ENCODE measurements at regions not wholly inside any gene's neighbourhood (a gene's known extent, or its start where the extent isn't known, plus 50 kb on each side); places are given as distances from the start of the nearest gene placed in this dataset.

DNA sequence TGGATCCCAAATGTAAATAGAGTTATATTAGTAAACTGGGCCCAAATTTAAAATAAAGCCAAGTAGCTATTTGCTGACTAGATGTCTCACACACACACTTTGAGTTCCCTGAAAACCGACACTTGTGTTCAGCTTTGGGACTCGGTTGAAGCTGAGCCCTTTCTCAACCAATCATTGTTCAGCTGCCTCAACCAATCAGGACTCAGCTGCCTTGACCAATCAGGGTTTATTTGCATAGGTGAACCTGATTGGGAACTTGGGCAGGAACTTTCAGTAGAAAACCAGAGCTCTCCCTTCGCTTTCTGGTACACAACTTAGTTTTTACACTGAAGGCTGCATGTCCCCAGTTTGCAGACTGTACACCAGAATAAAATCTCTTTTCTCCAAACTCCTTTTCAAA lies 301.7 kb downstream of the FOXA2 start:
- TF ChIP-seq POLR2A (IDR thresholded peaks at IDR 0.05; ENCODE audit: low read length) = no peak
- TF ChIP-seq GATA1 (IDR thresholded peaks at IDR 0.05; ENCODE audit: low read depth, low read length) = no peak
- no peak for DNase-seq

DNA sequence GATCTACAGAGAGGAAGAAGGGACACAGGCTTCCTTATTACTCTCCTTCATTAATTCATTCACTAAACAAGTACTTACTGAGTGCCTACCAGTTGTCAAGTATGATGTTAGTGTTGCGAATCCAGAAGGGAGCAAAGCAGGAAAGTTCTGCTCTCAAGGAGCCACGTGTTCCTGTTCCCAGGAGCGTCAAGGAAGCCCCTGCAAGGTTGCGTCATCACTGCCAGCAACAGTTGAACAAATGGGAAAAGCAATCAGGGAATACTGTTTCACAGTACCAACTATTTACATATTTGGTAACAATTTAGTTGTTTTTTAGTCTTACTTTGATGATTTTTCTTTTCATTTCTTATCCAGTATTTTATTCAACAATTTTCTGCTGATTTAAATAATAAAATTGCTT lies 310.0 kb downstream of the FOXA2 start:
- DNase-seq = no peak
- TF ChIP-seq POLR2A (IDR thresholded peaks at IDR 0.05; ENCODE audit: low read length) = no peak
- no peak for TF ChIP-seq GATA1 (IDR thresholded peaks at IDR 0.05; ENCODE audit: low read depth, low read length)

DNA sequence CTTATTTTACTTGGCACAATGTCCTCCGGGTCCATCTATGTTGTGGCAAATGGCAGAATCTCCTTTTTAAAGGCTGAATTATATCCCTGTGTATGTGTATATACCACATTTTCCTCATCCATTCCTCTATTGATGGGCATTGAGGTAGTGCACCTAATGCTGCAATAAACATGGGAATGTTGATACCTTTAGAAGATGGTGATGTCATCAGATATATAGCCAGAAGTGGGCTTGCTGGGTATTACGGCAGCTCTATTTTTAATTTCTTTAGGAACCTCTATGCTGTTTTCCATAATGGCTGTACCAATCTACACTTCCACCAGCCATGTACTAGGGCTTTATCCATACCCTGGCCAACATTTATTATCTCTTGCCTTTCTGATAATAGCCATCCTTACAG lies 315.7 kb downstream of the FOXA2 start:
- TF ChIP-seq POLR2A (IDR thresholded peaks at IDR 0.05; ENCODE audit: low read length) (no peak), GATA1 (IDR thresholded peaks at IDR 0.05; ENCODE audit: low read depth, low read length) (no peak)
- DNase-seq = no peak

DNA sequence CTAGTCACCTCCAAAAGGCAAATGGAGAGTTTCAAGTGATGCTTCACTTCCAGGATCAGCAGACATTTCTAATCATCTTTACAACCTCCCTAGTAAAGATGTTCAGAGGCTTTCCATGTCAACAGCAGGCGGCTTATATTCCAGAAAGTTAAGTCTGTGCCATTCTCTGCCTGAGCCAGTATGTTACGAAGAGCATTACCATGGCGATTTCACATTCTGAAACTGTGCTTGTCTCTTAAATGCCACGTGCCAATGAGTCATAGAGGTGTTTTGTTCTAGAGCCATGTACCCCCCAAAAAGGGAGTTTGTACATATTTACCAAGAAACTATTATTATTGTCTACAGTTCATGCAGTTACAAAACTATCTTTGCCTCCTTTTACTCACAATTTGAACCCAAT lies 319.5 kb downstream of the FOXA2 start:
- no peak for DNase-seq
- TF ChIP-seq GATA1 (IDR thresholded peaks at IDR 0.05; ENCODE audit: low read depth, low read length) = no peak
- no peak for TF ChIP-seq POLR2A (IDR thresholded peaks at IDR 0.05; ENCODE audit: low read length)

DNA sequence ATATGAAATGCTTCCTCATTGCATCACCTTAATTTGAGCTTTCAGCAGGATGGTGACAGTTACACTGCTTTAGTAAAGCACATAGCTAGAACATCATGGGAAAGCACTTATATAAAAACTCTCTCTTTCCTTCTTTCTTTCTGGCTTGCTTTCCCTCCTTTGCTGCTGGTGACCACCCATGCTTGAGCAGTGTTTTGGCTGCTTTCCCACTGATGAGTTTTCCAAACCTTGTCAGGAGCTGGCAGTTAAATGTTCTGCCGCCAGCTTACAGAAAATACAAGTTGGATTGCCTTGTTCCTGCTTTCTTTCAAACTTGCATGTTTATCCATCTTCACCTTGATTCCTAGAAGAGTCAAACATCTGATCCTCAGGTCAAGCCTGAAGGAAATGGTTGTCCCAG lies 323.9 kb downstream of the FOXA2 start:
- no peak for DNase-seq
- TF ChIP-seq POLR2A (IDR thresholded peaks at IDR 0.05; ENCODE audit: low read length) = no peak
- no peak for TF ChIP-seq GATA1 (IDR thresholded peaks at IDR 0.05; ENCODE audit: low read depth, low read length)

DNA sequence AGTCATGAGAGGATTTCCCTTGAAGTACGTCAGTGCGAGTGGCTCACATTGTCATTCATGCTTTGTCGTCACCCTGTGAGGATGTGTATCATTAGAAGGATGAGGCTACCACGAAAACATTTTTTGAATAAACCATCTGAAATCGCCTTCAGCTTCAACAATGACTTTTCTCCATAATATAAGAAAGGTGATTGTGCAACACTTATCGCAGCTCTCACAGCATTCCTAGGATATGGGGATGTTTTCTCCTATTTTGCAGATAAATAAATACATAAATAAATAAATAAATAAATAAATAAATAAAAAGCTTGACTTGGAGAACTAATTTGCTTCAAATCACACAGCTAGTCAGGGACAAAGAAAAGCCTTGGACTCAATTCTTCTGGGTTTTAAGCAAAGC lies 326.5 kb downstream of the FOXA2 start:
- TF ChIP-seq GATA1 (IDR thresholded peaks at IDR 0.05; ENCODE audit: low read depth, low read length) = no peak
- no peak for TF ChIP-seq POLR2A (IDR thresholded peaks at IDR 0.05; ENCODE audit: low read length)
- no peak for DNase-seq

DNA sequence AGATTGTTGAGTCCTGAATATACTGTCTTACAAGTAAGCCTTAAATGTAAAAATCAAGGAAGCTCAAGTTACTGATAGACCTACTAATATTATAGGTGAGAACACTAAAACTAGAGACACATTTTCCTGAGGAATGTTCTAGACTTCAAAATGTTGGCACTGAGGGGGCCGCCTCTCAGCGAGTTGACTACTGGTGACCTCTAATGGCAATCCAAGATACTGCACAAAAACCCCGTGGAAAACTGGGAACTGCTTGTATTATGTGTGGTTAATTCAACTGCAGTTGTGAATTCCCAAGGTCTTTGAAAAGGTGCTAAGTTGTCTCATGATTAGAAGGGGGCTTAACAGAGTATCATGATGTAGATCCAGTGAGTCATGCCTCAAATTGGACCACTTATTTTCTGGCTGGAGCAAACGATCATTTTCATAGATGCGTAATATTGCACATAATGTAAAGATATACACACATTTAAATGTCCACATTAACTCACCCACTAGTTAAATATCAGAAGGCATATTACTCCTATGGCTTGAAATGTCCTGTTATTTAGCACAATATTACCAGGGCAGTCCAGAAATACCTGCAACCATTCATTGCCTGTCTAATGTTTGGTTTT lies 336.2 kb downstream of the FOXA2 start:
- peak in 1 of 2 experiments; percentile 8 for DNase-seq
- no peak for TF ChIP-seq GATA1 (IDR thresholded peaks at IDR 0.05; ENCODE audit: low read depth, low read length)
- no peak for TF ChIP-seq POLR2A (IDR thresholded peaks at IDR 0.05; ENCODE audit: low read length)

DNA sequence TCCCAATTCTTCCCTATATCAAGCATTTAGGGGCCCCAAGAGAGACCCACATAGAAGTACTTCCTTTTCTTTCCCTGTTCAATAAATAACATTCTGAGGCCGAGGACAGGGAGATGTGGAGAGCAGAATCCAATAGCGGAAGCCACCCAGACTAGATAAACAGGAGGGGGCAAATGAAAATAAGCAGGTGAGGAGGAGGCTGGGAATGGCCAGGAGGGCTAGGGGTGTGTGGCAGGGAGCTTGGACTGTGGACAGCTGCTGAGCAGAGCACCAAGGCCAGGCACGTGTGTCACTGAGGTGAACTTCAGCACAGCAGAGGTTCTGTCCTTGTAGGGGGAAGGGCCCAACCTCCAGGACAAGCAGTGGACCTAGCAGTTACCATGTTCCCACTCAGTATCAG lies 339.2 kb downstream of the FOXA2 start:
- DNase-seq = no peak
- no peak for TF ChIP-seq GATA1 (IDR thresholded peaks at IDR 0.05; ENCODE audit: low read depth, low read length)
- no peak for TF ChIP-seq POLR2A (IDR thresholded peaks at IDR 0.05; ENCODE audit: low read length)

DNA sequence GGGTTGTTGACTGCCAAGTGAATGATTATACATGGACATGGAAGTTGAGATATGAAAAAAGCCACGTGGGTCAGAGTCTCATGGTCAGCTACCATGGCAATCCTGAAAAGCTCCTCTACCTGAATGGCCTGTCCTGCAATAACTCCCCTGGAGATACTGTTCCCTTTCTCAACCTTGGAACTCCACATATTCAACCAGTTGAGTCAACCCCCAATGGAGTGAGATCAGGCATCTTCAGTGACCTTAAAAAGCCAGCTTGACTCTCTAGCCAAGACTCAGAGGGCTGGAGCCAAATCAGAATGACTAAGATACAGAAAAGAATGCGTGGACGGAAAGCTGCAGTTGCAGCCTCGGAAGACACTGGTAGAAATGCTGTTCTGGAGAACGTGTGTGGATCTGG lies 341.3 kb downstream of the FOXA2 start:
- no peak for TF ChIP-seq POLR2A (IDR thresholded peaks at IDR 0.05; ENCODE audit: low read length)
- TF ChIP-seq GATA1 (IDR thresholded peaks at IDR 0.05; ENCODE audit: low read depth, low read length) = no peak

DNA sequence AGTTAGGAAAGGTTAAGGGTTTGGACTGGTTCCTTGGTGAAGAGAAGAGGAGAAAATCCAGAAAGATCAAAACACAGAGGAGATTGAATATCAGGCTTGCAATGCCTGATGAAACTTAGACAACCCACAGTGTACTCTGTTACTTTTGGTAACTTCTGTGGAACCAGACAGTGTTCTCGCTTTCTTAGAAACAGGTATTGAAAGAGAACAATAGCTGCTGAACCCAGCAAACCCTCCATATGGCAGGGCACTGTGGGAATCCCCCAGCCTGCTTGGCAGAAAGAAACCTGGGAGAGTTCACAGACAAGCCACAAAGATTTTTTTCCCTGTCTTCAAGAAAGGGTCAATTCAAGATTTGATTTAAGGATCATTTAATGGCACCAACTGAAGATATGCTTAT lies 342.8 kb downstream of the FOXA2 start:
- DNase-seq = no peak
- TF ChIP-seq POLR2A (IDR thresholded peaks at IDR 0.05; ENCODE audit: low read length) = no peak
- no peak for TF ChIP-seq GATA1 (IDR thresholded peaks at IDR 0.05; ENCODE audit: low read depth, low read length)

More for the DNA sequence above, 341.3 kb downstream of the FOXA2 start:
- no peak for DNase-seq

DNA sequence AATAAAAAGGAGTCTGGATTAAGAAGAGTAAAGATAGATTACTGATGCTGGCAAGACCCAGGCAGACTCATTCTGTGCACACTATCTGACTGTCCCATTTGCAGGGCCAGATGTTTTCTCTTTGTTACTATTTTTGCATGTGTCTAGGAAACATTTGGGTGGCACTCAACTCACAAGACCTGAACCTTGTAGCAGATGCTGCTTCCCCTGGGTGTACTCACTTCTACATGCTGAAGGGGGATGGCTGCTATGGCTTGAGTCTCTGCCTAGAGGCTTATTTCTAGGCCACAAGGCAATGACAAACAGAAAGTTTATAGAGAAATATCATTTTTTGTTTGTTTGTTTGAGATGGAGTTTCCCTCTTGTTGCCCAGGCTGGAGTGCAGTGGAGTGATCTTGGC lies 351.4 kb downstream of the FOXA2 start:
- DNase-seq = no peak
- TF ChIP-seq GATA1 (IDR thresholded peaks at IDR 0.05; ENCODE audit: low read depth, low read length) (no peak), POLR2A (IDR thresholded peaks at IDR 0.05; ENCODE audit: low read length) (no peak)

DNA sequence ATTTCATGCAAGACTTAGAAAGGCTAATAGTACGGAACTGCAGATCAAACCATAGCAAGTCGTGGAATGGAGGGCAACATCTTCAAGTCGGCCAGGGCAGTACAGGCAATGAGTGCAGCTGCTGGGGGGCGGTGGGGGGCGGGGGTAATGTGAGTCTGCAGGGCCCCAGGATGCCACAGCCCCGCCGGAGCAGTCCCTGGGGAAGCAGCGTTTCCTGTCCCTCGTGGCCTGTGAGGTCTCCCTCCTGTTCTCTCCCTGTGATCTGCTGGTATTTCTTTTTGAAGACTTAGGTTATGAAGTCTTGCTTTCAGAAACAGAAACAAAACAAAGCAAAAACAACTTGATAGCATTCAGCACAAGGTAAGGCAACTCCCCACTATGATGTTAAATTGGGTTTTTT lies 351.9 kb downstream of the FOXA2 start:
- DNase-seq = no peak

DNA sequence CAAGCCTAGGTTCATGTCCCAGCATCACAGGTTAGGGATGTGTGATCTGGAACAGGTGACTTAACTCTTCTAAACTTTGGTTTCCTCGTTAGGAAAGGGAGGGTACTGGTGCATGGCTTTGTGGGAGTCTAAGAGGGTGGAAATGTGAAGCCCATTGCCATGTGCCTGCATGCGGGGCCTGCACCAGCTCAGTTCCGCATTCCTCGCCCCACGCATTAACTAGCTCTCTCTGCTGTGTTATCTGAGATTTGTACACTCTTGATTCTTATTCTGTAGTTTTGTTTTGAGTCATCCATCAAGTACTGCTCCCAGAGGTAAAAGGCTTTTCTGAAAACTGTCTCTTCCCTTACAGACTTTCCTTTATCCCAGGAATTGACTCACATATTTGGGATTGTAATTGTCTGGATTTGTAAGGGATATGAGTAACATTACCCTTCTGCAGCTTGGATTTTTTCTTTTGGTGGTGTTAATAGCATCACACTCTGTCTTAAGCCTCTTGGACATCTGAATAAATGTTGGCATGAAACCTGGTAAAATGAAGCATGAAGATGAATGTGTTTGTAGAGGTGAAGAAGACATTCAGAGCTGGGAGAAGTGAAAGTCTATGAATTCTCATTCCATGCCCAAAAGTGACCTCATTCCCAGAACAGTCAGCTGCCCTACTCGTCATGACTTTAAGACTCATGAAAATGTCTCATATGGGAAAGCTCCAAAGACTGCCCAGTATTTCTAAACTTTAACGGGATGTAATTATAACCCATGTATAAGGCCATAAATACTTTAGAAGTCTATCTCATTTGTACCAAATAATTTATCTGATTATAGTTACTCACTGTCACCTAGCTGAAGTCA lies 357.3 kb downstream of the FOXA2 start:
- TF ChIP-seq POLR2A (IDR thresholded peaks at IDR 0.05; ENCODE audit: low read length) (no peak), GATA1 (IDR thresholded peaks at IDR 0.05; ENCODE audit: low read depth, low read length) (no peak)
- no peak for DNase-seq

More for the DNA sequence above, 351.9 kb downstream of the FOXA2 start:
- no peak for TF ChIP-seq POLR2A (IDR thresholded peaks at IDR 0.05; ENCODE audit: low read length)
- TF ChIP-seq GATA1 (IDR thresholded peaks at IDR 0.05; ENCODE audit: low read depth, low read length) = no peak

DNA sequence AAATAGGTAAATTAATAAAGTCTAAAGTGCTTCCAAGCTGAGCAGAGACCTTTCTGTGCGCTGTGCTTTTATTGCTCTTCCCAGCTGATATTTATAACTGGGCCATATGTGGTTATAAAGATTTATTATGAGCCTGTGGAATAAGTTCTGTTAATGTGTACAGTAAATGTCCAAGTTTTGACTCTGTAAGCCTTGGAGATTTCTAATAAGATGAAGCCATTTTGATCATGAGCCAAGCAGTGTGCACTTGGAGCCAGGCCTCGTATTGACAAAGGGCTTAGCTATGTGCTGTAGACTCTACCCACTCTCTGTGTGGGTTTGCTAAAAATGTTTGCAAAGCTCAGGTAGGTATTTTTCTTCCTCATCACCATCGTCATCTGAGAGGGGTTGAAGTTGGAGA lies 361.1 kb downstream of the FOXA2 start:
- no peak for DNase-seq
- TF ChIP-seq GATA1 (IDR thresholded peaks at IDR 0.05; ENCODE audit: low read depth, low read length) (no peak), POLR2A (IDR thresholded peaks at IDR 0.05; ENCODE audit: low read length) (no peak)

Data from erythroblast (primary cell).